Stimulated activated CD4-positive, alpha-beta T cell treated with anti-CD3 and anti-CD28 coated beads, Interleukin-4, amount 100 ng/mL, for 24 hours (primary cell): ENCODE measurements at regions not wholly inside any gene's neighbourhood (a gene's known extent, or its start where the extent isn't known, plus 50 kb on each side); places are given as distances from the start of the nearest gene placed in this dataset.

Source experiments
- DNase-seq: peaks from one replicate; pipeline ENCODE4 v3.0.0-alpha.2; 2020

GRCh38 chr1:199297887-199298286 is 659.0 kb downstream of the PTPRC start:
- no peak for DNase-seq

GRCh38 chr1:199298825-199299224 is 660.0 kb downstream of the PTPRC start:
- no peak for DNase-seq

GRCh38 chr1:199301472-199302217 is 662.8 kb downstream of the PTPRC start:
- DNase-seq = no peak

GRCh38 chr1:199302554-199302953 is 663.7 kb downstream of the PTPRC start:
- no peak for DNase-seq

GRCh38 chr1:199303035-199303434 is 664.2 kb downstream of the PTPRC start:
- DNase-seq = no peak

- no peak for DNase-seq
Measured at GRCh38 chr1:199305053-199305452, 666.2 kb downstream of the PTPRC start.

GRCh38 chr1:199307496-199308264 is 668.8 kb downstream of the PTPRC start:
- no peak for DNase-seq

GRCh38 chr1:199308349-199308846 is 669.6 kb downstream of the PTPRC start:
- DNase-seq = no peak

- DNase-seq = no peak
Measured at GRCh38 chr1:199310708-199311107, 671.9 kb downstream of the PTPRC start.

GRCh38 chr1:199311478-199312262 is 672.8 kb downstream of the PTPRC start:
- no peak for DNase-seq

- DNase-seq = no peak
Measured at GRCh38 chr1:199312626-199313025, 673.8 kb downstream of the PTPRC start.

- DNase-seq = no peak
Measured at GRCh38 chr1:199313444-199313843, 674.6 kb downstream of the PTPRC start.

GRCh38 chr1:199319341-199319740 is 680.5 kb downstream of the PTPRC start:
- DNase-seq = no peak

- no peak for DNase-seq
Measured at GRCh38 chr1:199322278-199322677, 683.4 kb downstream of the PTPRC start.

- DNase-seq = no peak
Measured at GRCh38 chr1:199333180-199333579, 694.3 kb upstream of the NR5A2 start.

GRCh38 chr1:199335496-199335895 is 692.0 kb upstream of the NR5A2 start:
- no peak for DNase-seq

- DNase-seq = no peak
Measured at GRCh38 chr1:199336745-199337640, 690.5 kb upstream of the NR5A2 start.

- DNase-seq = no peak
Measured at GRCh38 chr1:199338760-199339159, 688.8 kb upstream of the NR5A2 start.

- no peak for DNase-seq
Measured at GRCh38 chr1:199352351-199352750, 675.2 kb upstream of the NR5A2 start.

GRCh38 chr1:199353906-199354305 is 673.6 kb upstream of the NR5A2 start:
- no peak for DNase-seq

- no peak for DNase-seq
Measured at GRCh38 chr1:199356561-199356960, 670.9 kb upstream of the NR5A2 start.

- DNase-seq = no peak
Measured at GRCh38 chr1:199357599-199357998, 669.9 kb upstream of the NR5A2 start.
